Mucosa of descending colon (tissue), 3 donors: ENCODE measurements at regions not wholly inside any gene's neighbourhood (a gene's known extent, or its start where the extent isn't known, plus 50 kb on each side); places are given as distances from the start of the nearest gene placed in this dataset.
"Not testable (repeated sequence)": the region's sequence is repeated elsewhere in the genome, so short reads cannot be mapped to it uniquely, and the experiment has no call there.

Experiments
- ATAC-seq: fragments of 200-7000 bp; cut with Tn5 transposase; one replicate; pipeline ENCODE4 v1.9.1; 2020; ENCODE audit warnings: mild to moderate bottlenecking, moderate library complexity
- DNase-seq, 3 donors: peaks; one replicate each; pipeline ENCODE4 v3.0.0-alpha.2; 2020
- H3K36me3 ChIP-seq: fragments of 200-600 bp; one replicate; pipeline ENCODE4 v1.8.0; 2021; ENCODE audit warnings: low read depth, mild to moderate bottlenecking
- H3K4me1 ChIP-seq: fragments of 200-600 bp; one replicate; pipeline ENCODE4 v1.8.0; 2021; ENCODE audit warnings: low read depth, mild to moderate bottlenecking
- H3K4me3 ChIP-seq: fragments of 200-600 bp; one replicate; pipeline ENCODE4 v1.8.0; 2021; ENCODE audit warnings: mild to moderate bottlenecking
- H3K9me3 ChIP-seq: fragments of 200-600 bp; one replicate; pipeline ENCODE4 v1.8.0; 2021; ENCODE audit warnings: mild to moderate bottlenecking
- intact Hi-C, 2 donors: fragments of 100-400 bp; cut with DNase I in 1 of 2; cut with micrococcal nuclease in 1 of 2; formaldehyde crosslinking; loops; one replicate each; pipeline versions ENCODE4 v1.11.0 to v1.11.1; 2022; cut with DNase I, micrococcal nuclease
- donor health status: DM: no; HTN: no; CAD: no; lungs with moderate emphysema.
- donor health status: DM: no; HTN: no; CAD: no.
- donor health status: DM: no; HTN: yes; CAD: no.

- DNase-seq, intact Hi-C loops, H3K4me1 ChIP-seq, H3K9me3 ChIP-seq, ATAC-seq, H3K36me3 ChIP-seq, H3K4me3 ChIP-seq: not testable (repeated sequence)
These were observed 723.8 kb upstream of the DEFB115 start for GRCh38 chr20:30533653-30534052.

GRCh38 chr20:30537459-30537858 lies 720.0 kb upstream of the DEFB115 start:
- H3K4me3 ChIP-seq, intact Hi-C loops, H3K36me3 ChIP-seq, H3K9me3 ChIP-seq, H3K4me1 ChIP-seq: not testable (repeated sequence)
- DNase-seq (peak in 1 of 3 donors; percentile 32), ATAC-seq (peak; percentile 23)

- DNase-seq, intact Hi-C loops, H3K9me3 ChIP-seq, H3K4me3 ChIP-seq, H3K36me3 ChIP-seq, H3K4me1 ChIP-seq, ATAC-seq: not testable (repeated sequence)
These were observed 717.0 kb upstream of the DEFB115 start for GRCh38 chr20:30540330-30541069.

GRCh38 chr20:30551236-30551635 lies 706.2 kb upstream of the DEFB115 start:
- H3K4me3 ChIP-seq, H3K4me1 ChIP-seq, DNase-seq, ATAC-seq, H3K36me3 ChIP-seq, H3K9me3 ChIP-seq, intact Hi-C loops: not testable (repeated sequence)

- intact Hi-C loops, ATAC-seq: not testable (repeated sequence)
These were observed 700.7 kb upstream of the DEFB115 start for GRCh38 chr20:30556797-30557196.

GRCh38 chr20:30565086-30565485 lies 692.4 kb upstream of the DEFB115 start:
- intact Hi-C loops, H3K9me3 ChIP-seq, DNase-seq, H3K4me1 ChIP-seq, H3K4me3 ChIP-seq, ATAC-seq, H3K36me3 ChIP-seq: not testable (repeated sequence)

More at GRCh38 chr20:30556797-30557196, 700.7 kb upstream of the DEFB115 start:
- H3K4me3 ChIP-seq, H3K9me3 ChIP-seq, DNase-seq, H3K36me3 ChIP-seq, H3K4me1 ChIP-seq: not testable (repeated sequence)

GRCh38 chr20:30569867-30570266 lies 687.6 kb upstream of the DEFB115 start:
- ATAC-seq, H3K4me3 ChIP-seq, H3K4me1 ChIP-seq, intact Hi-C loops, H3K9me3 ChIP-seq, H3K36me3 ChIP-seq, DNase-seq: not testable (repeated sequence)

GRCh38 chr20:30570622-30571021 lies 686.8 kb upstream of the DEFB115 start:
- DNase-seq, intact Hi-C loops, ATAC-seq, H3K4me1 ChIP-seq, H3K36me3 ChIP-seq, H3K4me3 ChIP-seq, H3K9me3 ChIP-seq: not testable (repeated sequence)

- H3K36me3 ChIP-seq, H3K4me3 ChIP-seq, H3K4me1 ChIP-seq, DNase-seq, intact Hi-C loops, ATAC-seq, H3K9me3 ChIP-seq: not testable (repeated sequence)
These were observed 683.1 kb upstream of the DEFB115 start for GRCh38 chr20:30574337-30574736.

GRCh38 chr20:30579069-30579468 lies 678.4 kb upstream of the DEFB115 start:
- DNase-seq, ATAC-seq, intact Hi-C loops, H3K36me3 ChIP-seq, H3K4me1 ChIP-seq, H3K4me3 ChIP-seq, H3K9me3 ChIP-seq: not testable (repeated sequence)

- intact Hi-C loops, H3K9me3 ChIP-seq, H3K4me1 ChIP-seq, H3K36me3 ChIP-seq, H3K4me3 ChIP-seq: not testable (repeated sequence)
- DNase-seq (peak; percentile 63 to 75 (median 65)), ATAC-seq (peak; percentile 100)
These were observed 677.5 kb upstream of the DEFB115 start for GRCh38 chr20:30579824-30580438.

- DNase-seq: peak in 1 of 3 donors; percentile 6
- intact Hi-C loops, ATAC-seq, H3K4me3 ChIP-seq, H3K4me1 ChIP-seq, H3K36me3 ChIP-seq, H3K9me3 ChIP-seq: not testable (repeated sequence)
These were observed 675.6 kb upstream of the DEFB115 start for GRCh38 chr20:30581839-30582238.

- H3K4me1 ChIP-seq, ATAC-seq, DNase-seq, intact Hi-C loops, H3K36me3 ChIP-seq, H3K9me3 ChIP-seq, H3K4me3 ChIP-seq: not testable (repeated sequence)
These were observed 673.1 kb upstream of the DEFB115 start for GRCh38 chr20:30584403-30584802.
